ENCODE measurements at regions not wholly inside any gene's neighbourhood (a gene's known extent, or its start where the extent isn't known, plus 50 kb on each side); places are given as distances from the start of the nearest gene placed in this dataset.

- H3K36me3 Mint-ChIP-seq: no peaks in the 10 kb centered on the region
- H3K4me3 Mint-ChIP-seq: no peak overlapping the region
- no peaks in the 10 kb centered on the region for H3K9me3 Mint-ChIP-seq
- peaks cover 4% of the 10 kb centered on the region for H3K4me1 Mint-ChIP-seq
- no peak overlapping the region for H3K27ac Mint-ChIP-seq
- DNase-seq: no peak
- H3K27me3 Mint-ChIP-seq: no peaks in the 10 kb centered on the region
These were observed 153.6 kb upstream of the C14orf180 start for GRCh38 chr14:104425763-104426646.

- Mint-ChIP-seq H3K27me3 (no peaks in the 10 kb centered on the region), H3K4me1 (peaks cover 4% of the 10 kb centered on the region), H3K4me3 (no peak overlapping the region)
These were observed 152.3 kb upstream of the C14orf180 start for GRCh38 chr14:104427131-104427851.

GRCh38 chr14:104428333-104428851, 151.2 kb upstream of the C14orf180 start:
- no peak for DNase-seq
- H3K9me3 Mint-ChIP-seq: no peaks in the 10 kb centered on the region
- H3K36me3 Mint-ChIP-seq: no peaks in the 10 kb centered on the region
- no peaks in the 10 kb centered on the region for H3K27me3 Mint-ChIP-seq
- peaks cover 4% of the 10 kb centered on the region for H3K4me1 Mint-ChIP-seq
- H3K4me3 Mint-ChIP-seq: no peak overlapping the region
- H3K27ac Mint-ChIP-seq: no peak overlapping the region

More at GRCh38 chr14:104427131-104427851, 152.3 kb upstream of the C14orf180 start:
- no peak for DNase-seq
- Mint-ChIP-seq H3K9me3 (no peaks in the 10 kb centered on the region), H3K27ac (no peak overlapping the region), H3K36me3 (no peaks in the 10 kb centered on the region)

- Mint-ChIP-seq H3K4me1 (peaks cover 4% of the 10 kb centered on the region), H3K27ac (no peak overlapping the region), H3K27me3 (no peaks in the 10 kb centered on the region), H3K36me3 (no peaks in the 10 kb centered on the region), H3K4me3 (no peak overlapping the region), H3K9me3 (no peaks in the 10 kb centered on the region)
- no peak for DNase-seq
These were observed 150.7 kb upstream of the C14orf180 start for GRCh38 chr14:104428860-104429259.

GRCh38 chr14:104429291-104429861, 150.2 kb upstream of the C14orf180 start:
- DNase-seq: no peak
- Mint-ChIP-seq H3K36me3 (no peaks in the 10 kb centered on the region), H3K4me3 (no peak overlapping the region), H3K9me3 (no peaks in the 10 kb centered on the region), H3K27ac (no peak overlapping the region), H3K27me3 (no peaks in the 10 kb centered on the region), H3K4me1 (peaks cover 4% of the 10 kb centered on the region)

GRCh38 chr14:104431351-104431928, 148.1 kb upstream of the C14orf180 start:
- Mint-ChIP-seq H3K4me1 (peaks cover 4% of the 10 kb centered on the region), H3K27ac (no peak overlapping the region), H3K9me3 (no peaks in the 10 kb centered on the region), H3K4me3 (no peak overlapping the region), H3K27me3 (no peaks in the 10 kb centered on the region), H3K36me3 (no peaks in the 10 kb centered on the region)
- no peak for DNase-seq

GRCh38 chr14:104431929-104432541, 147.5 kb upstream of the C14orf180 start:
- no peaks in the 10 kb centered on the region for H3K9me3 Mint-ChIP-seq
- no peak overlapping the region for H3K4me3 Mint-ChIP-seq
- H3K4me1 Mint-ChIP-seq: peaks cover 4% of the 10 kb centered on the region
- H3K27me3 Mint-ChIP-seq: no peaks in the 10 kb centered on the region
- H3K27ac Mint-ChIP-seq: no peak overlapping the region
- no peaks in the 10 kb centered on the region for H3K36me3 Mint-ChIP-seq
- no peak for DNase-seq

GRCh38 chr14:104432611-104433231, 146.8 kb upstream of the C14orf180 start:
- Mint-ChIP-seq H3K4me3 (no peak overlapping the region), H3K36me3 (no peaks in the 10 kb centered on the region), H3K27me3 (no peaks in the 10 kb centered on the region), H3K9me3 (no peaks in the 10 kb centered on the region), H3K4me1 (peaks cover 4% of the 10 kb centered on the region), H3K27ac (no peak overlapping the region)
- no peak for DNase-seq

GRCh38 chr14:104433401-104434213, 146.0 kb upstream of the C14orf180 start:
- Mint-ChIP-seq H3K27ac (no peak overlapping the region), H3K36me3 (no peaks in the 10 kb centered on the region), H3K9me3 (no peaks in the 10 kb centered on the region), H3K27me3 (no peaks in the 10 kb centered on the region), H3K4me3 (no peak overlapping the region), H3K4me1 (peaks cover 3% of the 10 kb centered on the region)
- no peak for DNase-seq

- Mint-ChIP-seq H3K27me3 (no peaks in the 10 kb centered on the region), H3K36me3 (no peaks in the 10 kb centered on the region), H3K27ac (no peak overlapping the region)
These were observed 145.1 kb upstream of the C14orf180 start for GRCh38 chr14:104434214-104435076.

GRCh38 chr14:104435147-104436046, 144.2 kb upstream of the C14orf180 start:
- no peaks in the 10 kb centered on the region for H3K27me3 Mint-ChIP-seq
- H3K36me3 Mint-ChIP-seq: no peaks in the 10 kb centered on the region
- DNase-seq: no peak
- H3K9me3 Mint-ChIP-seq: no peaks in the 10 kb centered on the region
- no peak overlapping the region for H3K27ac Mint-ChIP-seq
- no peaks in the 10 kb centered on the region for H3K4me1 Mint-ChIP-seq
- no peak overlapping the region for H3K4me3 Mint-ChIP-seq

More at GRCh38 chr14:104434214-104435076, 145.1 kb upstream of the C14orf180 start:
- no peak overlapping the region for H3K4me3 Mint-ChIP-seq
- H3K9me3 Mint-ChIP-seq: no peaks in the 10 kb centered on the region
- no peak for DNase-seq
- no peaks in the 10 kb centered on the region for H3K4me1 Mint-ChIP-seq

- Mint-ChIP-seq H3K27ac (no peak overlapping the region), H3K4me3 (no peak overlapping the region), H3K27me3 (no peaks in the 10 kb centered on the region)
These were observed 143.4 kb upstream of the C14orf180 start for GRCh38 chr14:104436047-104436591.

More at GRCh38 chr14:104436047-104436591, 143.4 kb upstream of the C14orf180 start:
- Mint-ChIP-seq H3K36me3 (no peaks in the 10 kb centered on the region), H3K4me1 (no peaks in the 10 kb centered on the region), H3K9me3 (no peaks in the 10 kb centered on the region)
- no peak for DNase-seq
